ENCODE measurements at regions not wholly inside any gene's neighbourhood (a gene's known extent, or its start where the extent isn't known, plus 50 kb on each side); places are given as distances from the start of the nearest gene placed in this dataset.

DNA sequence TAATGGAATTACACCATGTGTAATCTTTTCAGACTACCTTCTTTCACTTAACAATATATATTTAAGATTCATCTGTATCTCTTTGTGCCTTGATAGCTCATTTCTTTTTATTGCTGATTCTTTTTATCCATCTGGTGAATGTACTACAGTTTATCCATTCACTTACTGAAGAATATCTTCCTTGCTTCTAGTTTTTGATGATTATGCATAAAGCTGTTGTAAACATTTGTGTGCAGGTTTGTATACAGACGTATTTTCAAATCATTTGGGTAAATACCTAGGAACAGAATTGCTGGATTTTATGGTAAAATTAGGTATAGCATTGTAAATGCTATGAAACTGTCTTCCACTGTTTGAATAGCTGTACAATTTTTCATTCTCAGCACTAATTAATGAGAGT, 592.6 kb upstream of the HS6ST1 start:
- no peak overlapping the region for H3K4me3 ChIP-seq (ENCODE audit: low read depth, low read length)
- TF ChIP-seq, protein P1, sequence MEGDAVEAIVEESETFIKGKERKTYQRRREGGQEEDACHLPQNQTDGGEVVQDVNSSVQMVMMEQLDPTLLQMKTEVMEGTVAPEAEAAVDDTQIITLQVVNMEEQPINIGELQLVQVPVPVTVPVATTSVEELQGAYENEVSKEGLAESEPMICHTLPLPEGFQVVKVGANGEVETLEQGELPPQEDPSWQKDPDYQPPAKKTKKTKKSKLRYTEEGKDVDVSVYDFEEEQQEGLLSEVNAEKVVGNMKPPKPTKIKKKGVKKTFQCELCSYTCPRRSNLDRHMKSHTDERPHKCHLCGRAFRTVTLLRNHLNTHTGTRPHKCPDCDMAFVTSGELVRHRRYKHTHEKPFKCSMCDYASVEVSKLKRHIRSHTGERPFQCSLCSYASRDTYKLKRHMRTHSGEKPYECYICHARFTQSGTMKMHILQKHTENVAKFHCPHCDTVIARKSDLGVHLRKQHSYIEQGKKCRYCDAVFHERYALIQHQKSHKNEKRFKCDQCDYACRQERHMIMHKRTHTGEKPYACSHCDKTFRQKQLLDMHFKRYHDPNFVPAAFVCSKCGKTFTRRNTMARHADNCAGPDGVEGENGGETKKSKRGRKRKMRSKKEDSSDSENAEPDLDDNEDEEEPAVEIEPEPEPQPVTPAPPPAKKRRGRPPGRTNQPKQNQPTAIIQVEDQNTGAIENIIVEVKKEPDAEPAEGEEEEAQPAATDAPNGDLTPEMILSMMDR (IDR thresholded peaks at IDR 0.05; ENCODE audit: low read depth, low read length, missing control alignments), result no peak
- in situ Hi-C loops (cut with HindIII; ENCODE audit: low pct_ligation_motif_present, low sequenced_read_pairs), result no loop called here
- no peak for DNase-seq
- H3K27me3 ChIP-seq (replicated peaks), result no peaks in the 10 kb centered on the region
- H3K27ac ChIP-seq, result no peak overlapping the region
- H3K36me3 ChIP-seq (replicated peaks), result no peaks in the 10 kb centered on the region

DNA sequence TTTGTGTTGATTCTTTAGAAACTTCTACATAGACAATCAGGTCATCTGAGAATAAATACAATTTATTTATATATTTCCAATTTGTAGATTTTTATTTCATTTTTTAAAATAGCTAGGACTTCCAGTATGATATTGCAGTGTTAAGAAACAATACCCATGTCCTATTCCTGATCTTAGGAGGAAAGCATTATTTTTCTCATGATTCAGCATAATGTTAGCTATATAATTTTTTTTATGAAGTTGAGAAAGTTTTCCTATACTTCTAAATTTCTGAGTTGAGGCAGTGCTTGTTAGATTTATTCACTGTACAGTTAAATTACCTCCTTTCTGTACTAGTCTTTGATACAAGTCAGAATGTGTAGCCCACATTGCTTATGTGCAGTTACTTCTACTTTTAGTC, 595.7 kb upstream of the HS6ST1 start:
- DNase-seq, result no peak
- H3K36me3 ChIP-seq (replicated peaks), result no peaks in the 10 kb centered on the region

DNA sequence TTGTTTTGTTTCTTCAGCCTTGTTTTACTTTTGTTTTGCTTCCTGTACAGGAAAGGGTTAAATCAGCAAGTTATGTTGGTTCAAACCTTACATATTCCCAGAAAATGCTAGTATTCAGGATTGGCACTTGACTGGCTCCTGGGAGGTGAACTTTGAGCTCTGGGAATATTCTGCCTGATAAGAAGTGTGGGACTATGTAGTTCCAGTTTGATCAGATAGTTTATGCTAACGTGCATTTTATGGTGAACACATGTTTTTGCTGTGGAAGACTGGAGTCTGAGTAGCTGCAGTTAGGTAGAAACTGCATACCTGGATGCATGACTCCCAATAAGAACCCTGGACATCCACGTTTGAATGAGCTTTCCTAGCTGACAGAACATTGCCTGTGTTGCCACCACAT, 603.1 kb upstream of the HS6ST1 start:
- H3K27me3 ChIP-seq (replicated peaks), result no peaks in the 10 kb centered on the region
- no peak for DNase-seq
- TF ChIP-seq, protein P1 (IDR thresholded peaks at IDR 0.05; ENCODE audit: low read depth, low read length, missing control alignments), result no peak
- in situ Hi-C loops (cut with HindIII; ENCODE audit: low pct_ligation_motif_present, low sequenced_read_pairs), result no loop called here
- H3K4me3 ChIP-seq (ENCODE audit: low read depth, low read length), result no peak overlapping the region
- H3K36me3 ChIP-seq (replicated peaks), result no peaks in the 10 kb centered on the region
- no peak overlapping the region for H3K27ac ChIP-seq

More for the DNA sequence above, 595.7 kb upstream of the HS6ST1 start:
- TF ChIP-seq, protein P1 (IDR thresholded peaks at IDR 0.05; ENCODE audit: low read depth, low read length, missing control alignments), result no peak
- no peak overlapping the region for H3K4me3 ChIP-seq (ENCODE audit: low read depth, low read length)
- in situ Hi-C loops (cut with HindIII; ENCODE audit: low pct_ligation_motif_present, low sequenced_read_pairs), result no loop called here
- H3K27ac ChIP-seq, result no peak overlapping the region
- no peaks in the 10 kb centered on the region for H3K27me3 ChIP-seq (replicated peaks)

DNA sequence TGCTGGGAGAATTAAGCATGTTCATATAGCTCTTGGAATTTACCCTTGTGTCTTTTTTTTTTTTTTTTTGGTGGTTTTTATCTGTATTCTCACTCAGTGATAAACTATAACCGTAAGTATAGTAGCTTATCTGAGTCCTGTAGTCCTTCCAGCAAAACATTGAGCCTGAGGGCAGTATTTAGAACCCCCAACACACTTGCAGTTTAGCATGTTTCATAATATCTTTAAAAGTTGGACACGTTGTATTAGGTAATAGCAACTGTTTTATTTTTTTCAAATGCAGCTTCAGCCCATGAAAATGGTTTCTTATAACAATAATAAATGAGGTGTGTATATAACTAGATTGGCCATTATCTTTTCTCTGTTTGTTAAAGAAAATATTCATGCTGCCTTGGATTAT, 603.5 kb upstream of the HS6ST1 start:
- no peak overlapping the region for H3K27ac ChIP-seq
- no peak overlapping the region for H3K4me3 ChIP-seq (ENCODE audit: low read depth, low read length)
- H3K36me3 ChIP-seq (replicated peaks), result no peaks in the 10 kb centered on the region
- DNase-seq, result no peak
- in situ Hi-C loops (cut with HindIII; ENCODE audit: low pct_ligation_motif_present, low sequenced_read_pairs), result no loop called here
- H3K27me3 ChIP-seq (replicated peaks), result no peaks in the 10 kb centered on the region
- TF ChIP-seq, protein P1 (IDR thresholded peaks at IDR 0.05; ENCODE audit: low read depth, low read length, missing control alignments), result no peak

DNA sequence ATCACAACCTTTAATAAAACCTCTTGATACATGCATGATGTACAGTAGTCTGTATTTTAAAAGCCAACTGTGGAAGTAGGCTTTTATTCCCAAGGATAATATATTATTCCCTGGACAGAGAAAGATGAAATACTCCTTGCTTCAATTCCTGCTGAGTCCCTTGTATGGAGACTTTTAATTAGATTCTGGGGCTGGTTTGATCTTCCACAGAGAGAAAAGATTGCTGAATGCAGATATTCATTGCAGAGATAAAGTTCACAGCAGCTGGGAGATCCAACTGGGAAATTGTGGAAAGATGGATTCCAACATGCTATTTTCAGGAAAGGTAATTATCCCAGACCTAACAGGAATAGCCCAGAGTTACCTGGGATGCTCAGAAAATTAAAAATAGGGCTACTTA, 607.0 kb upstream of the HS6ST1 start:
- no peak for DNase-seq
- H3K36me3 ChIP-seq (replicated peaks), result no peaks in the 10 kb centered on the region
- in situ Hi-C loops (cut with HindIII; ENCODE audit: low pct_ligation_motif_present, low sequenced_read_pairs), result no loop called here

DNA sequence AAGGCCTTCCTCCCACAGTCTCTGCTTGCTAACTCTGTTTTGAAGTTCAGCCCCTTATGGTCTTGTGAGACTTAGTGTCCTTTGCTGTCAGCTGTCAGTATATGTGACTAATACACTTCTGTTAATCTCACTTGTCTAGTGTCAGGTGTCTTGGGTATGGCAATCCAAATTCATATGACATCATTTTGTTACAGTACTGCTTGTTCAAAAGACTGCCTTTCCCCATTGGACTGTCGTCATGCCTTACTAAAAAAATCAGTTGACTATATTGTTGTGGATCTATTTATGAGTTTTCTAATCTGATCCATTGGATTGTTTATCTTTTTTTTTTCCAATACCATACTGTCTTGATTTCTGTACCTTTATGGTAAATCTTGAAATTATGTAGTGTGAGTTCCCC, 611.4 kb upstream of the HS6ST1 start:
- in situ Hi-C loops (cut with HindIII; ENCODE audit: low pct_ligation_motif_present, low sequenced_read_pairs), result no loop called here
- H3K27me3 ChIP-seq (replicated peaks), result no peaks in the 10 kb centered on the region
- no peak for DNase-seq
- TF ChIP-seq, protein P1 (IDR thresholded peaks at IDR 0.05; ENCODE audit: low read depth, low read length, missing control alignments), result no peak
- no peak overlapping the region for H3K27ac ChIP-seq
- no peak overlapping the region for H3K4me3 ChIP-seq (ENCODE audit: low read depth, low read length)
- H3K36me3 ChIP-seq (replicated peaks), result no peaks in the 10 kb centered on the region

More for the DNA sequence above, 607.0 kb upstream of the HS6ST1 start:
- TF ChIP-seq, protein P1 (IDR thresholded peaks at IDR 0.05; ENCODE audit: low read depth, low read length, missing control alignments), result no peak
- Histone ChIP-seq H3K4me3 (ENCODE audit: low read depth, low read length) (no peak overlapping the region), H3K27ac (no peak overlapping the region), H3K27me3 (replicated peaks) (no peaks in the 10 kb centered on the region)

All from brain microvascular endothelial cell (primary cell).